PFSK-1 (cell line): ENCODE measurements at regions not wholly inside any gene's neighbourhood (a gene's known extent, or its start where the extent isn't known, plus 50 kb on each side); places are given as distances from the start of the nearest gene placed in this dataset.

Experiments used
- FOXP2 ChIP-seq: optimal IDR thresholded peaks from 2 replicates; pipeline ENCODE3; 2011; ENCODE audit warnings: borderline replicate concordance, control low read depth, inconsistent platforms; ENCODE audit not compliant: insufficient read depth; ENCODE audit errors: extremely low read length, extremely low read depth
- POLR2AphosphoS5 ChIP-seq: IDR thresholded peaks from 2 replicates; pipeline ENCODE4 v1.6.1; 2012; ENCODE audit warnings: low read depth, mild to moderate bottlenecking, control low read depth, low read length, moderate library complexity
- SIN3A ChIP-seq: IDR thresholded peaks from 2 replicates; pipeline ENCODE4 v1.6.1; 2012; ENCODE audit warnings: mild to moderate bottlenecking, low read length, moderate library complexity, borderline replicate concordance; ENCODE audit not compliant: insufficient read depth
- TAF1 ChIP-seq: IDR thresholded peaks from 2 replicates; pipeline ENCODE4 v1.6.1; 2012; ENCODE audit warnings: low read length, control low read depth, borderline replicate concordance; ENCODE audit not compliant: insufficient read depth
- TF ChIP-seq, protein P1 (sequence below), 2 experiments: IDR thresholded peaks; 2 replicates each; pipeline versions ENCODE4 v1.6.1 to v1.8.0; 2011 to 2012; ENCODE audit warnings: low read depth in 2 of 2, low read length in 2 of 2, control low read depth in 1 of 2, inconsistent platforms in 1 of 2, mild to moderate bottlenecking in 1 of 2, moderate library complexity in 1 of 2; ENCODE audit not compliant: insufficient read depth in 1 of 2

DNA sequence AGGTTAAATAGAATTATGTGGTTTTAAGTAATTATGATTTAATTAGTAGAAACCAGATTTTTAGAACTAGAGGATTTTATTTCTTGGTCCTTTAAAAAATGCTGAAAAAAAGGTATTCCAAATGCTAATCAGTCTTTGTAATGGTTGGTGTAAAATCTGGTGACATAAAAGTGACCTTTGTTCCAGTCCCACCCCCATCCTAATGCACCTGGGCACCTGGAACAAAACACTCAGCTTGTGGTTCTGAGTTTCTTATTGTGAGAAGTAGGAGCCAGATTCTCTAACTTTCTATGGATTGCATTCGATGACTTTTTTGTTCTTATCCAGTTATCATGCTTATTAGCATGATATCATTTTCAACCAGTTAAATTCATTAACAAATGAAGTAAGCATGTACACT lies 115.1 kb upstream of the CTNND2 start:
- no peak for TF ChIP-seq POLR2AphosphoS5
- no peak for TF ChIP-seq SIN3A
- TF ChIP-seq, protein P1, sequence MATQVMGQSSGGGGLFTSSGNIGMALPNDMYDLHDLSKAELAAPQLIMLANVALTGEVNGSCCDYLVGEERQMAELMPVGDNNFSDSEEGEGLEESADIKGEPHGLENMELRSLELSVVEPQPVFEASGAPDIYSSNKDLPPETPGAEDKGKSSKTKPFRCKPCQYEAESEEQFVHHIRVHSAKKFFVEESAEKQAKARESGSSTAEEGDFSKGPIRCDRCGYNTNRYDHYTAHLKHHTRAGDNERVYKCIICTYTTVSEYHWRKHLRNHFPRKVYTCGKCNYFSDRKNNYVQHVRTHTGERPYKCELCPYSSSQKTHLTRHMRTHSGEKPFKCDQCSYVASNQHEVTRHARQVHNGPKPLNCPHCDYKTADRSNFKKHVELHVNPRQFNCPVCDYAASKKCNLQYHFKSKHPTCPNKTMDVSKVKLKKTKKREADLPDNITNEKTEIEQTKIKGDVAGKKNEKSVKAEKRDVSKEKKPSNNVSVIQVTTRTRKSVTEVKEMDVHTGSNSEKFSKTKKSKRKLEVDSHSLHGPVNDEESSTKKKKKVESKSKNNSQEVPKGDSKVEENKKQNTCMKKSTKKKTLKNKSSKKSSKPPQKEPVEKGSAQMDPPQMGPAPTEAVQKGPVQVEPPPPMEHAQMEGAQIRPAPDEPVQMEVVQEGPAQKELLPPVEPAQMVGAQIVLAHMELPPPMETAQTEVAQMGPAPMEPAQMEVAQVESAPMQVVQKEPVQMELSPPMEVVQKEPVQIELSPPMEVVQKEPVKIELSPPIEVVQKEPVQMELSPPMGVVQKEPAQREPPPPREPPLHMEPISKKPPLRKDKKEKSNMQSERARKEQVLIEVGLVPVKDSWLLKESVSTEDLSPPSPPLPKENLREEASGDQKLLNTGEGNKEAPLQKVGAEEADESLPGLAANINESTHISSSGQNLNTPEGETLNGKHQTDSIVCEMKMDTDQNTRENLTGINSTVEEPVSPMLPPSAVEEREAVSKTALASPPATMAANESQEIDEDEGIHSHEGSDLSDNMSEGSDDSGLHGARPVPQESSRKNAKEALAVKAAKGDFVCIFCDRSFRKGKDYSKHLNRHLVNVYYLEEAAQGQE (IDR thresholded peaks at IDR 0.05; ENCODE audit: insufficient read depth in 1 of 2, low read depth in 2 of 2, low read length in 2 of 2) = no peak

DNA sequence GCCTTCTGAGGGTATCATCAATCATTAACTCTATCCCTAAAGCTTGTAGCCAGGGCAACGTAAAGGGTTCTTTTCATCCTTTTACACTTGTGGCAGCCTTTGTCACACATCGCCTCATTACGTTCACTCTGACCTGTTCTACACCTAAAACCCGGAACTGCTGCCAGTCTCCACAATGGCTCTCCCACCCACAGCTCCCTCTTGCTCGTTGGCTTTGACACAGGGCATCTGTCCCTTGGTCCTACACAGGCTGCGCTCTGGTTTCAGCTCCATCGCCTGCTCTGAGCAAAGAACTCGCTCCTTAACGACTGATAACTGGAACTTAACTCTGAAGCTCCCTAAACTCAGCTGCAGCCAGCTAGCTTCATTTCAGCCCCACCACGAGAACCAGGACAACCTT lies 112.8 kb upstream of the CTNND2 start:
- TF ChIP-seq SIN3A (no peak), TAF1 (no peak), POLR2AphosphoS5 (no peak), FOXP2 (no peak)
- TF ChIP-seq, protein P1 (IDR thresholded peaks at IDR 0.05; ENCODE audit: insufficient read depth in 1 of 2, low read depth in 2 of 2, low read length in 2 of 2) = no peak

DNA sequence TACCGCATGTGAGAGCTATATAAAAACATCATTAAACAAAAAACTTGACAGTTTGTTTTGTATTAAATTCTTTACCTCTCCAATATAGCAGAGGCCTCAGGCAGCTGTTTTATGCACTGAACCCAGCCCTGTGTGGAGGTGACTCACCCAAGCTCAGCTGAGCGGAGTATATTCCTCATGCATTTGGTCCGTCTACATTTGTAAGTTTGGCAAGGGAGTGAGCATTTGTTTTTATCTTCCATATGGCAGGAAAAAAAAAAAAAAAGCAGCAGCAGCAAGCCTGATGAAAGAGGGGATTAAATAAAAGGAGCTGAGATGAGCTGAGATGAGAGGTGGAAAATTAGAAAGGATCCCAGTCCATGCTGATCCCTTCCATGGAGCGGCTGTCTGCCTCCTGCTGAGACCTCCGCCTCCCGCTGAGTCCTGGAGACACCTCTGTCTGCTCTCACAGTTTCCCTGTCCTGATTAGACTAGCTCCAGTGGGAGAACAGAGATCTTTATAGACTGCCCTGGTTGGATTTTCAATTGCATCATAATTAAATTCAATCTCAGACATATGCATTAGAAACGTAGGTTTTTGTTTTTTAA lies 112.0 kb upstream of the CTNND2 start:
- TF ChIP-seq FOXP2 (no peak), SIN3A (no peak), TAF1 (no peak), POLR2AphosphoS5 (no peak)
- TF ChIP-seq, protein P1 (IDR thresholded peaks at IDR 0.05; ENCODE audit: insufficient read depth in 1 of 2, low read depth in 2 of 2, low read length in 2 of 2) = no peak

DNA sequence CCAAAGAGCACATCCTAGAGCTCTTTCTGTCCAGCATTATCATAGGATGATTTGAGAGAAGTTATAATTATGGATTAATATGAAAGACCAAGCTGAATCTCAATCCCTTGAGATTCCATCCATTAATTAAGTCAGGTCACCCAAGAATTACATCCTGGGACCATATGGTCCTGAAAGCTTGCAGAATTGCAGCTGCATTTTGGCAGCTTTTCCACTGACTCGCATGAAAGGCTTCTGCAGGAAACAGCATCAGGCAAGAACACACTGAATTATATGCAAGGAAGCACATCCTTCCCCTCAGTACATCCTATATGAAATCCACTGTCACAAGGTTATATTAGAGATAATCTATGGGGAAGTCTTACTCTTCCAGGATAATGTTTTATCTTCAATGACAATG lies 109.1 kb upstream of the CTNND2 start:
- TF ChIP-seq TAF1 (no peak), POLR2AphosphoS5 (no peak), FOXP2 (no peak), SIN3A (no peak)
- TF ChIP-seq, protein P1 (IDR thresholded peaks at IDR 0.05; ENCODE audit: insufficient read depth in 1 of 2, low read depth in 2 of 2, low read length in 2 of 2) = no peak

DNA sequence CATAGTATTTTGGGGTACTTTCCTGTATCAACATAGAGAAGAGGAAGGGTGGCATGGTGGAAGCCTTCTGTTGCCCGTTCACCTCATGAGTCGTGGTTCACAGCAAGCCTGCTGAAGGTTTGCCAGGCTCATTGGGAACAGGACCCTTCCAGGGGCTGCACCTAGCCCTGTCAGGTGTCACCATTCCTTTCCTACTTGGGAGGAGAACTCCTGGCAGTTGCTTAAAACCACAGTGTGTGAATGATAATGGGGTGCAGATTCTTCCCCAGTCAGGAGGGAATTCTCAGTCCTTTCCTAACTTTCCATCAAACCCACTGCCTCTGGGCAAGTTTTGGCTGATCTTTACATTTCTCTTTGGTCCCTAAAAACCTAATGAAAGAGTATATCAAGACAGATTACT lies 99.4 kb upstream of the CTNND2 start:
- TF ChIP-seq, protein P1 (IDR thresholded peaks at IDR 0.05; ENCODE audit: insufficient read depth in 1 of 2, low read depth in 2 of 2, low read length in 2 of 2) = no peak
- TF ChIP-seq FOXP2 (no peak), POLR2AphosphoS5 (no peak), TAF1 (no peak), SIN3A (no peak)
